GM12801 (cell line): ENCODE measurements at regions not wholly inside any gene's neighbourhood (a gene's known extent, or its start where the extent isn't known, plus 50 kb on each side); places are given as distances from the start of the nearest gene placed in this dataset.

Experiments used
- TF ChIP-seq, protein P1 (sequence below): IDR thresholded peaks from one replicate; pipeline ENCODE4 v1.5.1; 2011; ENCODE audit warnings: control low read depth; ENCODE audit not compliant: insufficient read length; ENCODE audit errors: extremely low read depth

DNA sequence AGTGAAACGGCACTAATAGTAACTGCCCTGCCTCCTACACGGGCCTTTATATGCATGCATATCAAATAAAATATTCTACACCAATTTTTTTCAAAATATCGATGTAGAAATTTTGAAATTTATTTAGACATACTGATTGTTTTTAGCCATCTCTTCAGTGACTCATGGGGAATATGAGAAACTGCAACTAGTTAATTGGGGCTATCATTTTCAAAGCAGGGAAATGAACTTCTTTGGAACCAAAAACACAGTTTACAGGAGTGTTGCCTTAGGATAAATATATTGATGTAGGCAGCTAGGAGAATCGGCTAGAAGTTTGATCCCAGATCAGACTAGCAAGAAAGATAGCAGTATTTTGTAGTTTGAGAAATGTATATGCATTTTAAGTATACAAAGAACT is 1010.8 kb upstream of the AGA start:
- TF ChIP-seq, protein P1, sequence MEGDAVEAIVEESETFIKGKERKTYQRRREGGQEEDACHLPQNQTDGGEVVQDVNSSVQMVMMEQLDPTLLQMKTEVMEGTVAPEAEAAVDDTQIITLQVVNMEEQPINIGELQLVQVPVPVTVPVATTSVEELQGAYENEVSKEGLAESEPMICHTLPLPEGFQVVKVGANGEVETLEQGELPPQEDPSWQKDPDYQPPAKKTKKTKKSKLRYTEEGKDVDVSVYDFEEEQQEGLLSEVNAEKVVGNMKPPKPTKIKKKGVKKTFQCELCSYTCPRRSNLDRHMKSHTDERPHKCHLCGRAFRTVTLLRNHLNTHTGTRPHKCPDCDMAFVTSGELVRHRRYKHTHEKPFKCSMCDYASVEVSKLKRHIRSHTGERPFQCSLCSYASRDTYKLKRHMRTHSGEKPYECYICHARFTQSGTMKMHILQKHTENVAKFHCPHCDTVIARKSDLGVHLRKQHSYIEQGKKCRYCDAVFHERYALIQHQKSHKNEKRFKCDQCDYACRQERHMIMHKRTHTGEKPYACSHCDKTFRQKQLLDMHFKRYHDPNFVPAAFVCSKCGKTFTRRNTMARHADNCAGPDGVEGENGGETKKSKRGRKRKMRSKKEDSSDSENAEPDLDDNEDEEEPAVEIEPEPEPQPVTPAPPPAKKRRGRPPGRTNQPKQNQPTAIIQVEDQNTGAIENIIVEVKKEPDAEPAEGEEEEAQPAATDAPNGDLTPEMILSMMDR = no peak

GRCh38 chr4:178457286-178457685 is 1015.0 kb upstream of the AGA start:
- TF ChIP-seq, protein P1 = no peak

DNA sequence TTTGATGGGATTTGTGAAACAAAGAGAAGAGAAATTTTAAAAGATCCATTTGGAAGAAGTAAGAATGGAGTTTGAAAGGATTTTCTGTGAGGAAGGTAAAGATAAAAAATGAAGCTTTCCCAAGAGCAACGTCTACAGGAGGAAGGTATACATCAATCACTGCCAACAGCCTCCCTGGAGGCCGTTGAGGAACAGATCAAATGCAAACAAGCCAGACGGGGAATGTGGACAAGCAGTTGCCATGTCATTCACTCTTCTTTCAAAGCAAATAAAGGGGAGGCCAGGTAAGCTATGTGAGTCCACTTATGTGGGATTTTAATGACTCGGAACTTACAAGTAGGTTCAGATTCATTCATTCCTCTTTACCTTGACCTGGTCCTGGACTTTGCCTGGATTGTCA is 1020.5 kb upstream of the AGA start:
- TF ChIP-seq, protein P1 = no peak

GRCh38 chr4:178463747-178464146 is 1021.5 kb upstream of the AGA start:
- TF ChIP-seq, protein P1 = no peak

DNA sequence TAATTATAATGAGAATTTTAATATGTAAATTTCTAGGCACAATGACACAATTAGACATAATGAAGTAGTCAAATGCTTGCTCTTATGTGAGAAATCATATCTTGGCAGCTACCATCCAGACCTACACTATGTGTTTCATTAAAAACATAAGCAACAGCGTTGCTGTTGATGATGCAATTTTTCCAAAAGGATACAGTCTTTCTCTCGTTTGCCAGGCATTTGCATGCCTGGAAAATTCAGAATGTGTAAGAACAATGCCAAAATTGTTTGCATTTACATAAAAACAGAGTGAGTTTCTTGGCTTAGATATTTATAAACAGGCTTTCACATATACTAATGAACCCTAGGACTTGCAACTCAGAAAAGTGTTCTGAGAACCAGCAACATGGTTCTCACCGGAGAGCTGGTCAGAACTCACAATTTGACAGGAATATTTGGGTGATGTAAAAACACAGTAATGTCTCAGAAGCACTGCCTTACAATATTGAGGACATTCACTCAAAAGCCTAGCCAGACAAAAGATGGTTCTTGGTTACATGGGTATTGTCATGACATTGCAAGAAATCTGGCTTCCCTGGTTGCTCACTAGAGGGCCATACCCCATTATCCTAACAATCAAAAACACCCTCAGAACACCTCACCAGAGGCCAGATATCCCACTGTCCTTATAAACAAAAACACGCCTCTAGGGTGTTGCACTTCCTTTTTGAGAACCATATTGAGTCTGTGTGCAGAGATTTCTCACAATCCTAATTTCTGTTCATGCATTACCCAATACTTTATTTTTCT is 1029.0 kb upstream of the AGA start:
- TF ChIP-seq, protein P1 = no peak

- TF ChIP-seq, protein P1 = no peak
Measured at GRCh38 chr4:178471994-178472393, 1029.8 kb upstream of the AGA start.

- TF ChIP-seq, protein P1 = no peak
Measured at GRCh38 chr4:178480105-178480504, 1037.9 kb upstream of the AGA start.

DNA sequence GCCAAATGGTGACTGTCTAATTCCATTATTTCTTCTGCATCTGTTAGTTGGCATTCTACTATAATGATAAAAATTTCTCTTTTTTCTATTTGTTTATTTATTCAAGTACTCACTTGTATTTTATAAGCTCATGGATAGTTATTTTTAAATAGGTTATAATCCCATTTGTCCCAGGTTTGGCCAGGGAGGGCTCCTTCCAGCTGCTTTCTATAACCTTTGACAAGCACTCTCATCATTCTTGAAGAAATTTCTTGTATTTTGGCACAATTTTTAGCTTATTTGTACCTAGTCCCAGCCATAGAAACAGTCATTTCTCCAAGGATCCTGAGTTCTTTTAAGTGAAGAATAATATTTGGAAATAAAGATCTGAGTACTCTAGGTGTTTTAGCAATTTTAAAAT is 1038.6 kb upstream of the AGA start:
- TF ChIP-seq, protein P1 = no peak
